ENCODE measurements at regions not wholly inside any gene's neighbourhood (a gene's known extent, or its start where the extent isn't known, plus 50 kb on each side); places are given as distances from the start of the nearest gene placed in this dataset.
A peak's percentile ranks its signal among the peaks of the same experiment; 100 is the strongest.

- no peak for DNase-seq (ENCODE audit: low read depth)
Observed at GRCh38 chr6:3557336-3557735, 100.5 kb upstream of the SLC22A23 start.

DNA sequence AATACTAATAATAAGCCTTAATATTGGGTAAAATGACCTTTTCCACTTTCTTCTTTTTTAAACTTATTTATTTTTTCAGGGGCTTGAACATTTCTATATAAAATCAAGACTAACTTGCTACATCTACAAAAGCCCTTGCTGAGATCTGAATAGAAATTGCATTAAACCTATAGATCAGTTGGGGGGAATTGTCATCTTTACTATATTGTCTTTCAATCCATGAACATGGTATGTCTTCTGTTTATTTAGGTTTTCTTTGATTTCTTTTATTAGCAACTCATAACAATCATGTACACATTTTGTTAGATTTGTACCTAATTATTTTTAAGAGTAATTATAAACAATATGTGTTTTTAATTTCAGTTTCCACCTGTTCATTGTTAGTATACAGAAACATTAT, 96.4 kb upstream of the SLC22A23 start:
- DNase-seq (ENCODE audit: low read depth): no peak

DNA sequence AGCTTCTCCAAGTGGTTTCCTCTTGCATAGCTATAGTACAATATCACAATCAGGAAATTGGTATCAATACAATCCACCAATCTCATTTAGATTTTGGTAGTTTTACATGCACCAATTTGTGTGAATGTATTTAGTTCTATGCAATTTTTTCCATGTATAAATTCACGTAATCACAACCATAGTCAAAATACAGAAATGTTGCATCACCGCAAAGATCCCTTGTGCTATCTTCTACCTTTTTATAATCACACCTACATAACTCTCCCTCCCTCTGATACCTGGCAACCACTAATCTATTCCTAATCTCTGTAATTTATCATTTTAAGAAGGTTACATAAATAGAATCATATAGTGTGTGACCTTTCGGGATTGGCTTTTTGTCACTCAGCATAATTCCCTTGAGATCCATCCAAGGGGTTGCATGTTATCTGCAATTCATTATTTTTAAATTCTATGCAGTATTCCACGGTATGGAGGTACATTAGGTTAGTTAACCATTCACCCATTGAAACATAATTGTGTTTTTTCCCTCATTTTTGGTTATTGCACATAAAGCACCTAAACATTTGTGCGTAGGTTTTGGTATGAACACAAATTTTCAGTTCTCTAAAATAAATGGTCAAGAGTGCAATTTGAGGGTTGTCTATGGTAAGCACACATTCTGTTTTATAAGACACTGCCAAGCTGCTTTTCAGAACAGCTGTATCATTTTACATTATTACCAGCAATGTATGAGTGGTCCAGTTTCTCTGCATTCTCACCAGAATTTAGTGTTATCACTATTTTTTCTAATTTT, 95.1 kb upstream of the SLC22A23 start:
- no peak for DNase-seq (ENCODE audit: low read depth)

GRCh38 chr6:3549314-3549940, 92.6 kb upstream of the SLC22A23 start:
- peak; percentile 12 for DNase-seq (ENCODE audit: low read depth)

DNA sequence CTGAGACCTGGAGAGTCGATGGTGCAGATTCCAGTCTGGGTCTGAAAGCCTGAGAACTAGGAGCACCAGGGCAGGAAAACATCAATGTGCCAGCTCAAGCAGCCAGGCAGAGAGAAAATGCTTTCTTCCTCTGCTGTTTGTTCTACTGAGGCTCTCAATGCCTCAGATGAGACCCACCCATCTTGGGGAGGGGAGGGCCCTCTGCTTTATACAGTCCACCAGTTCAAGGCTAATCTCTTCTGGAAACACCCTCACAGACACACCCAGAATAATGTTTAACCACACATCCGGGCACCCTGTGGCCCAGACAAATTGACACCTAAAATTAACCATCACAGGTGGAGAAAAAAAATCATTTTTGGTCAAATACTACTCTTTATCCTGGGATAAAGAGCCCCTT, 89.3 kb upstream of the SLC22A23 start:
- no peak for DNase-seq (ENCODE audit: low read depth)

DNA sequence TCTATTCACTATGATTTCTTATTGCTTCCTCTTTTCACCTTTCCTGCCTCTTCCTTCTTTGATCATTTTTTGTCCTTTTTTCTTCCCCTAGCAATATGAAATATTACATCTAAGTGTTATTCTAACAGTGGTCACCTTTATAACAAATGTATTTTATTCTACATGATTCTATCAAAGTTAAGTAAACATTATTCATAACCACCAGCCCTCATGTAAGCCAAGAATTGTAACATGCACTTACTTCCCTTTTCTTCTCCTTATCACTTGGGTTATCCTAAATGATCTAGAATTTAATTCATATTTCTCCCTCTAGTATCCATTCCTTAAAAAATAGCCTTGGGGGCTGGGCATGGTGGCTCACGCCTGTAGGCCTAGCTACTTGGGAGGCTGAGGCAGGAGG, 88.3 kb upstream of the SLC22A23 start:
- no peak for DNase-seq (ENCODE audit: low read depth)

DNA sequence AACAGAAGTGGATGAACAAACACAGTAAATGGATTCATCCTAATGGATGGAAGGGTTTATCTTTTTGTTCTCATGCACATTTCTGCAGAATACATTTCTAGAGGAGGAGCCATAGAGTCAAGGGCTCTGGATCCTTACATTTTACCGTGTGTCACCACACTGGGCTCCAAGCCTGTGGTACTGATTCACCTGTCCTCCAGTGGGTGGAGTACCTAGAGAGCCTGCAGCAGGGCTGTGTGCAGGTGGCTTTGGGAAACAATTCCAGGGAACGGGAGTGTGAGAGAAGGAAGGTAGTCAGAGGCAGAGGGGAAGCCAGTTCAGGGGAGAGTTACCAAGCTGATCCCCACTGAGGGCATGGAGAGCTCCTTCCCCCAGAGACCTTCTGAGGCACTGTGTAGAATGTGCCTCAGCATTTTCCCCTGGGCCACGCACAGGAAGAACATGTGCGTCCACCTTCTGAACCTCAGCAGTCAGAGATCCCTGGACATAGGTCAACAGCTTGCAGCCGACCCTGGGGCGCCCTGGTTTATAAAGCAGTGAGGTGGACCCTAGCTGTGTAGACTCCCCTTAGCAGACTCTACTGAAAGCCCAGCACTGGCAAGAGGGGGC, 85.3 kb upstream of the SLC22A23 start:
- no peak for DNase-seq (ENCODE audit: low read depth)

DNA sequence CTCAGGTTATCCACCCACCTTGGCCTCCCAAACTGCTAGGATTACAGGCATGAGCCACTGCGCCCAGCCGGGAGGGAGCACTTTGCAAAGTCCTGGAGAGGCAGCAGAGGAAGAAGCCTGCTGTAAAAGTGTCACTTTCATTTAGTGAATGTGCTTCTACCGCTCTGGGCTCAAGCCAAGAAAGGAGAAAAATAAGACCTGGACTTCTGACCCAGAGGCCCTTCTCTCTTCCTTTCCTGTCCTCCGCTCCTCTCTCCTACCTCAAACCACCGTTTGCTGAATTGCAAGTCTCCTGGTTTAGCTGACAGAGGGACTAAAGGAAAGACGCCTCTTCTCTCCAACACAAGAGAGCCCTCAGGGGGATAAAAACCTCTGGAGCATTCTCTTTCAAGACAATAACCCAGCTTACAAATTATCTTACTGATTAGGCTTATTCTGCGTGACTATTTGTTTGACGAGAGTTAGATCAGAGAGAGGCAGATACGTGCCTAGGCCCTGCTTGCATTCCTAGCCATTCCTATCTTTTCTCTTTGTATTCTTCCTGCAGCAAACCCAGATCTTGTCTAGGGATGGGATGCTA, 84.2 kb upstream of the SLC22A23 start:
- no peak for DNase-seq (ENCODE audit: low read depth)

DNA sequence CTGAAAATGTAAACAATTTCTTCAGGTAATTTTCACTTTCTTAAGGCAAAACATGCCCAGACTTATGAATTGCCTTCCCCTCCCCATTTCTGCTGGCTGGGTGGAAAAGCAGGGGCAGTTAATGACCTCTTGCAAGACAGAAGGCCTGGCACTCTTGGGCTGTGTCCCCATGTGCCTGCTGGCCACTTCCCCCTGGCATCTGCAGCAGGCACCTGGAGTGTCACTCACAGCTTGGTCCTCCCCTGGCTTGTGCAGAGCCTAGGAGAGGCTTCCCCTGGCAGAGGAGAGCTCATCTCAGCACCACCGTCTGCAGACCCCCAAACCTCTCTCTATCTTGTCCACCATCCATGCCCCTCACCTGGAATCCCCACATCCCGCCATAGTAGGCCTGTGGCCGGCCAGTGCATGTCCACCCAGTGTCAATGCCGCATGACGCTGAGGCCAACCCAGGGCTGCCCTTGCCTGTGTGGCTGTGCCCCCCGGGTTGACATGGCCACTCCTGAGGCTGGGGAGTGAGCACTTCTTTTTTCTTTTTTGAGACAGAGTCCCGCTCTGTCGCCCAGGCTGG, 83.5 kb upstream of the SLC22A23 start:
- no peak for DNase-seq (ENCODE audit: low read depth)

DNA sequence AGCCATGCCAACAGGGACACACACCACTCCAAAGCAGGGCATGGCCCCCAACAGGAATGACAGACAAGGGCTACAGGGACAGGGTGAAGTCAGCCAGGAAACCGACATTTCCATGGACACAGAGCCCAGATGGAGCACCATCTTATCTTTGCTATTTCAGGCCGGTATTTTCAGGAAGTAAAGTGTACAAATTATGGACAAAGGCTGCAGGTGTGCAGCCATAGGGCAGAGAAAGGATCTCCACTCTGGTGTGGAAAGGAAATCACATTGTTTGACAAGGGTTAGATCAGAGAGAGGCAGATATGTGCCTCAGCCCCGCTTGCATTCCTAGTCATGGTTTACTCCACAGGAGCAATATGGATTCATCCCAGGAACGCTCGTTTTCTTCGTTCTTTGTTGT, 81.7 kb upstream of the SLC22A23 start:
- DNase-seq (ENCODE audit: low read depth): no peak

DNA sequence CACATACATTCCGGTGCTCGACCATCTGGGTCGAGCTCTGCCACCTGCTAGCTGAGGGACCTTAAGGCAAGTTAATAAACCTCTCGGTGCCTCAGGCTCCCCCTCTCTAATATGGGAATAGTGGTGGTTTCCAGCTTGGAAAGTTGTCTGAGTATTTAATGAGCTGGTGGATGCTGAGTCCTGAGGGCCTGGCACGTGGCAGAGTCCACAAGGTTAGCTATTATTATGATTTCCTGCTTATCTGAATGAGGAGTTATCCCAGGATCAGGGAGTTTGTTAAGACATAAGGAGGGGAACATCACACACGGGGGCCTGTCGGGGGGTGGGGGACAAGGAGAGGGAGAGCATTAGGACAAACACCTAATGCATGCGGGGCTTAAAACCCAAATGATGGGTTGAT, 80.1 kb upstream of the SLC22A23 start:
- no peak for DNase-seq (ENCODE audit: low read depth)

- DNase-seq (ENCODE audit: low read depth): no peak
Observed at GRCh38 chr6:3535776-3536435, 79.1 kb upstream of the SLC22A23 start.

- DNase-seq (ENCODE audit: low read depth): no peak
Observed at GRCh38 chr6:3535033-3535775, 78.4 kb upstream of the SLC22A23 start.

DNA sequence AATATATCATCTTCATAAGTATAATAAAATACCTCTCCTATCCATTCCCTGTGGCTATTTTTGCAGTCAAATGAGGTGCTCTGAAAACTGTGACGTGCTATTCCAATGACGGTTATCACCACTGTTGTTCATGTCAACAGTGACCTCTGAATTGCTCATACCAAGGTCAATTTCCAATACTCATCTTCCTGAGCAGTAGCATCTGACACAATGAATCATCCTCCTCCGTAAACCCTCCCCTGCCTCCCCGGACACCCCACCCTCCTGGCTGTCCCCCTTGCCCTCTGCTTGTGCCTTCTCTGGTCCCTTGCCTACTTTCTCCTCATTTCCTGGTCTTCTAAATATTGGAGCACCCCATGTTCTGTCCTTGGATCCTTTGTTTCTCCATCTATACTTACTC, 77.7 kb upstream of the SLC22A23 start:
- DNase-seq (ENCODE audit: low read depth): peak; percentile 70

DNA sequence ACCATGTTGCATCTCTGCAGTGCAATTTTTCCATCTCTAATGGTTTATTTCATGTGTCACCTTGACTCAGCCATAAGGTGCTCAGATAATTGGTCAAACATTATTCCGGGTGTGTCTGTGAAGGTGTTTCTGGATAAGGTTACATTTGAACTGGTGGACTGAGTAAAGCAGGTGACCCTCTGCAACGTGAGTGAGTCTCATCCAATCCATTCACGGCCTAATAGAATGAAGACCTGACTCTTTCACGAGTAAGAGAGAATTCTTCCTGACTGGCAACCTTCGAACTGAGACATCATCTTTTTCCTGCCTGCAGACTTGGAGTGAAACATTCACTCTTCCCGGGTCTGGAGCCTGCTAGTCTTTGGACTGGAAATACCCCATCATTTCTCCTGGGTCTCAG, 77.1 kb upstream of the SLC22A23 start:
- DNase-seq (ENCODE audit: low read depth): no peak

- no peak for DNase-seq (ENCODE audit: low read depth)
Observed at GRCh38 chr6:3532296-3532916, 75.6 kb upstream of the SLC22A23 start.

GRCh38 chr6:3531481-3531880, 74.6 kb upstream of the SLC22A23 start:
- no peak for DNase-seq (ENCODE audit: low read depth)

GRCh38 chr6:3530515-3530914, 73.7 kb upstream of the SLC22A23 start:
- no peak for DNase-seq (ENCODE audit: low read depth)

DNA sequence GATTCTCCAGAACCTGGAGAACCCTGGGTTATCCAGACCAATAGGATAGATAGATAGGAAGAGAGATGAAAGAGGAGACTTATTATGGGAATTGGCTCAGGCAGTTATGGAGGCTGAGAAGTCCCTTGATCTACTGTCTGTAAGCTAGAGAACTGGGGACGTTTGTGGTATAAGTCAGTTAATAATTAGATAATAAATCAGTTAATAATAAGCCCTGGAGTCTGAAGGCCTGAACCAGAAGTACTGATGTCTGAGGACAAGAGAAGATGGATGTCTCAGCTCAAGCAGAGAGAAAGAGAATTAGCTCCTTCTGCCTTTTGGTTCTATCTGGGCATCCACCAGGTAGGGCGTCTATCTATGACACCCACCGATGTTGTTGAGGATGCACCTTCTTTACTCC, 72.9 kb upstream of the SLC22A23 start:
- no peak for DNase-seq (ENCODE audit: low read depth)

GRCh38 chr6:3529232-3529631, 72.4 kb upstream of the SLC22A23 start:
- DNase-seq (ENCODE audit: low read depth): no peak
